Panc1 (cell line): ENCODE measurements at regions not wholly inside any gene's neighbourhood (a gene's known extent, or its start where the extent isn't known, plus 50 kb on each side); places are given as distances from the start of the nearest gene placed in this dataset.

Experiments
- ATAC-seq: fragments of 200-7000 bp; cut with Tn5 transposase; 2 replicates; pipeline ENCODE4 v1.9.1; 2020; ENCODE audit warnings: mild to moderate bottlenecking, moderate library complexity
- BruUV-seq: library from RNA; stranded (reverse); fragments of 400-500 nt; replicated peaks from 2 replicates; lab custom pipeline; 2021; lab: Mats Ljungman, UMichigan
- CTCF ChIA-PET: fragments of 300-600 bp; sonication (Branson Sonifier 250); formaldehyde crosslinking; loops from one replicate; lab custom pipeline; 2022; ENCODE audit warnings: antibody characterized with exemption; lab: Charles Lee
- POLR2A ChIA-PET: fragments of 300-600 bp; sonication (Branson Sonifier 250); formaldehyde crosslinking; loops from one replicate; lab custom pipeline; 2022; ENCODE audit warnings: antibody characterized with exemption; lab: Charles Lee
- DNase-seq: peaks from one replicate; pipeline ENCODE4 v3.0.0-alpha.2; 2010; ENCODE audit warnings: low read depth, low spot score
- H3K27ac ChIP-seq: 2 replicates; pipeline ENCODE4 v1.5.1; 2011; ENCODE audit warnings: mild to moderate bottlenecking, low read length, inconsistent platforms
- H3K27me3 ChIP-seq: fragments of 200-500 bp; sonication (Bioruptor generic); 2 replicates; pipeline ENCODE4 v1.6.0; 2014; ENCODE audit warnings: low read length, inconsistent platforms; ENCODE audit not compliant: control insufficient read depth, insufficient read depth
- H3K36me3 ChIP-seq: fragments of 200-500 bp; sonication (Bioruptor generic); 2 replicates; pipeline ENCODE4 v1.5.1; 2014; ENCODE audit warnings: inconsistent platforms, mild to moderate bottlenecking, low read length, moderate library complexity; ENCODE audit not compliant: control insufficient read depth, insufficient read depth
- H3K4me1 ChIP-seq: 2 replicates; pipeline ENCODE4 v1.5.1; 2011; ENCODE audit warnings: inconsistent platforms, mild to moderate bottlenecking, low read length, moderate library complexity; ENCODE audit not compliant: control insufficient read depth, insufficient read depth
- H3K4me3 ChIP-seq, 2 experiments: 2 replicates each; pipeline ENCODE4 v1.5.1; 2011 to 2012; ENCODE audit warnings: low read depth in 2 of 2, low read length in 2 of 2, mild to moderate bottlenecking in 2 of 2, inconsistent platforms in 1 of 2, moderate library complexity in 1 of 2
- H3K9me3 ChIP-seq: fragments of 200-500 bp; sonication (Bioruptor generic); 2 replicates; pipeline ENCODE4 v1.5.1; 2014; ENCODE audit warnings: low read depth, mild to moderate bottlenecking, inconsistent platforms, low read length, moderate library complexity; ENCODE audit not compliant: control insufficient read depth, insufficient read depth
- POLR2AphosphoS5 ChIP-seq: IDR thresholded peaks from 2 replicates; pipeline ENCODE4 v1.6.1; 2012; ENCODE audit warnings: mild to moderate bottlenecking, low read depth, low read length, moderate library complexity
- SIN3A ChIP-seq: IDR thresholded peaks from 2 replicates; pipeline ENCODE4 v1.6.1; 2012; ENCODE audit warnings: low read depth, mild to moderate bottlenecking, low read length, moderate library complexity, borderline replicate concordance; ENCODE audit not compliant: insufficient read depth
- TCF7L2 ChIP-seq: IDR thresholded peaks from 2 replicates; pipeline ENCODE4 v1.6.1; 2011; ENCODE audit warnings: mild to moderate bottlenecking, low read depth, low read length, inconsistent platforms
- in situ Hi-C: cut with HindIII; loops from 2 replicates; pipeline ENCODE4 v1.10.0; 2016; ENCODE audit warnings: low sequenced_read_pairs, low pct_unique_long_range_greater_than_20kb
- intact Hi-C: fragments of 100-400 bp; cut with micrococcal nuclease; formaldehyde crosslinking; loops from one replicate; pipeline ENCODE4 v1.10.0; 2022; ENCODE audit not compliant: unreplicated experiment
- TF ChIP-seq, protein P1 (sequence below), 2 experiments: IDR thresholded peaks; 2 replicates each; pipeline ENCODE4 v1.6.1; 2011 to 2012; ENCODE audit warnings: low read depth in 2 of 2, control low read depth in 1 of 2, low read length in 1 of 2, mild to moderate bottlenecking in 1 of 2, moderate library complexity in 1 of 2; ENCODE audit not compliant: insufficient read depth in 1 of 2
- TF ChIP-seq, protein P2 (sequence below): fragments of 450-650 bp; IDR thresholded peaks from 2 replicates; pipeline ENCODE4 v1.5.1; 2017; ENCODE audit warnings: mild to moderate bottlenecking

DNA sequence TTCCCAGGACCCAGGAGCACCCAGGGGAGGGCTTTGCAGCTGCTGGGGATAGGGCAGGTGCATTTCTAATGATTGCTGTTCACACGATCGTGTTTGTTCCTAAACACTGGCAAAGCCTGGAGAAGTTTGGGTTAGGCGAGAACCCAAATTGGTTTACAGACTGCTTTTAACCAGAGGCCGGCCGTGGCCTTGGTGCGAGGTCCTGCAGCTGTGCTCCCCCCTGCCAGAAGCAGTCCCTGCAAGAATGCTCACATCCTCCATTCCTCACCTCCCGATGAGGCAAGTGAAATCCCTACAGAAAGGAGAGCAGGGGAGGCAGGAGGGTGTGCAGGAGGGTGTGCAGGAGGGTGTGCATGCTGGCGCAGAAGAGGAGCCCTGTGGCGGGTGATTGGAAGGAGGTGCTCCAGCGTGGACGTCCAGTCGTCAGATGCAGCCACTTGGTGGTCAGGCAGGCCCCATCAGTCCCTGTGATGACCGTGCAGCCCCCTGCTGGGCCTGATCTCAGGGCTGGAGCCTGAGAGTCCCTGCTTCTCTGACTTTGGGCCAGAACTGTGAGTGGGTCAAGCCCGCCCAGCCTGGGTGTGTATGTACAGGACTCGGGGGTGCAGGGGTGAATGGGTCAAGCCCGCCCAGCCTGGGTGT, 55.7 kb upstream of the FRMD1 start:
- POLR2A ChIA-PET = no interaction called here
- BruUV-seq = no TSS peak
- no peaks in the 10 kb centered on the region for H3K36me3 ChIP-seq
- intact Hi-C loops (loop anchor here (5.0 kb wide), 2 partner anchors 72 to 227 kb away; no protein-coding TSS in a partner anchor), in situ Hi-C loops (no loop called here)
- H3K9me3 ChIP-seq = no peaks in the 10 kb centered on the region
- H3K4me1 ChIP-seq = peaks cover 7% of the 10 kb centered on the region
- TF ChIP-seq, protein P1, sequence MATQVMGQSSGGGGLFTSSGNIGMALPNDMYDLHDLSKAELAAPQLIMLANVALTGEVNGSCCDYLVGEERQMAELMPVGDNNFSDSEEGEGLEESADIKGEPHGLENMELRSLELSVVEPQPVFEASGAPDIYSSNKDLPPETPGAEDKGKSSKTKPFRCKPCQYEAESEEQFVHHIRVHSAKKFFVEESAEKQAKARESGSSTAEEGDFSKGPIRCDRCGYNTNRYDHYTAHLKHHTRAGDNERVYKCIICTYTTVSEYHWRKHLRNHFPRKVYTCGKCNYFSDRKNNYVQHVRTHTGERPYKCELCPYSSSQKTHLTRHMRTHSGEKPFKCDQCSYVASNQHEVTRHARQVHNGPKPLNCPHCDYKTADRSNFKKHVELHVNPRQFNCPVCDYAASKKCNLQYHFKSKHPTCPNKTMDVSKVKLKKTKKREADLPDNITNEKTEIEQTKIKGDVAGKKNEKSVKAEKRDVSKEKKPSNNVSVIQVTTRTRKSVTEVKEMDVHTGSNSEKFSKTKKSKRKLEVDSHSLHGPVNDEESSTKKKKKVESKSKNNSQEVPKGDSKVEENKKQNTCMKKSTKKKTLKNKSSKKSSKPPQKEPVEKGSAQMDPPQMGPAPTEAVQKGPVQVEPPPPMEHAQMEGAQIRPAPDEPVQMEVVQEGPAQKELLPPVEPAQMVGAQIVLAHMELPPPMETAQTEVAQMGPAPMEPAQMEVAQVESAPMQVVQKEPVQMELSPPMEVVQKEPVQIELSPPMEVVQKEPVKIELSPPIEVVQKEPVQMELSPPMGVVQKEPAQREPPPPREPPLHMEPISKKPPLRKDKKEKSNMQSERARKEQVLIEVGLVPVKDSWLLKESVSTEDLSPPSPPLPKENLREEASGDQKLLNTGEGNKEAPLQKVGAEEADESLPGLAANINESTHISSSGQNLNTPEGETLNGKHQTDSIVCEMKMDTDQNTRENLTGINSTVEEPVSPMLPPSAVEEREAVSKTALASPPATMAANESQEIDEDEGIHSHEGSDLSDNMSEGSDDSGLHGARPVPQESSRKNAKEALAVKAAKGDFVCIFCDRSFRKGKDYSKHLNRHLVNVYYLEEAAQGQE (IDR thresholded peaks at IDR 0.05; ENCODE audit: insufficient read depth in 1 of 2, low read depth in 2 of 2, low read length in 1 of 2) = no peak
- TF ChIP-seq POLR2AphosphoS5 (no peak), SIN3A (no peak), TCF7L2 (no peak)
- TF ChIP-seq, protein P2, sequence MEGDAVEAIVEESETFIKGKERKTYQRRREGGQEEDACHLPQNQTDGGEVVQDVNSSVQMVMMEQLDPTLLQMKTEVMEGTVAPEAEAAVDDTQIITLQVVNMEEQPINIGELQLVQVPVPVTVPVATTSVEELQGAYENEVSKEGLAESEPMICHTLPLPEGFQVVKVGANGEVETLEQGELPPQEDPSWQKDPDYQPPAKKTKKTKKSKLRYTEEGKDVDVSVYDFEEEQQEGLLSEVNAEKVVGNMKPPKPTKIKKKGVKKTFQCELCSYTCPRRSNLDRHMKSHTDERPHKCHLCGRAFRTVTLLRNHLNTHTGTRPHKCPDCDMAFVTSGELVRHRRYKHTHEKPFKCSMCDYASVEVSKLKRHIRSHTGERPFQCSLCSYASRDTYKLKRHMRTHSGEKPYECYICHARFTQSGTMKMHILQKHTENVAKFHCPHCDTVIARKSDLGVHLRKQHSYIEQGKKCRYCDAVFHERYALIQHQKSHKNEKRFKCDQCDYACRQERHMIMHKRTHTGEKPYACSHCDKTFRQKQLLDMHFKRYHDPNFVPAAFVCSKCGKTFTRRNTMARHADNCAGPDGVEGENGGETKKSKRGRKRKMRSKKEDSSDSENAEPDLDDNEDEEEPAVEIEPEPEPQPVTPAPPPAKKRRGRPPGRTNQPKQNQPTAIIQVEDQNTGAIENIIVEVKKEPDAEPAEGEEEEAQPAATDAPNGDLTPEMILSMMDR = no peak
- H3K27ac ChIP-seq = no peak overlapping the region
- CTCF ChIA-PET = interaction anchor here (1.0 kb wide), 1 partner anchor 67 kb away, joined by 3 read pairs; no protein-coding TSS in a partner anchor
- DNase-seq (no peak), ATAC-seq (no peak)
- no peak overlapping the region for H3K4me3 ChIP-seq
- no peaks in the 10 kb centered on the region for H3K27me3 ChIP-seq

DNA sequence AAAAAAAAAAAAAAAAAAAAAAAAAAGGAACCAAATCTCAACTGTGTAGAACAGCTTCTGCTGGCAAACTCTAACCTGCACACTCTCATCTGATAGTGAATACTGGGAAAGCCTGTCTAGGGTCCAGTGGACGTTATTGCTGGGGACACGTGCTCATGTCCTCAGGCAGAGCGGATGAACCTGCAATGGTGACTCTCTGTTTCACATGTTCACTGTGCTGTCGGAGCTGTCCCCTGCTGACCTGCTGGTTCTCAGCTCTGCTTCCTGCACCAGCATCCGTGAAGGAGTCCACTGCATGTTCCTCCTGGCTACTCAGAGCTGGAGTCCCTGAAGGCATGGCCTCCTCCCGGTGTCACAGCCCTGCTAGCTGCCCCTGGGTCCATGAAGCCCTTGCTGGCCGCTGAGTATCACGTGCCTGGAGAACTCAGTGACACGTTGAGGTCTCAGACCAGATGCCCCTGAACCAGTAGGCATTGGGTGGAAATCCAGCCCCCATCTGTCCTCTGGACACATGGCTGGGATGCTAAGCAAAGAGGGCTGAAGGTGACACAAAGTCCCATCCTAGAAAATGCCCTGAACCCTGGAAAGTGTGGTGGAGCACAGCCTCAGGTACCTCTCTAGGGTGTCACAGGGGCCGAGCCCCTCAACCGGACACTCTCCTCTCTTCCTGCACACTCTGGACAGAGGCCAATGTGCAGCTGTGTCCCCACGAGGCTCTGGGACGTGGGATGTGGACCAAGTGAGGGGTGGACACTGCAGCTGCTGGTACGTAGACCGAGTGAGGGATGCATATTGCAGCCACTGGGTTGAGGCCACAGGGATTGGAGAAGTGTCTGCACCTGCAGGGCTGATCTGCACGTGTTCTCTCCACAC, 54.9 kb upstream of the FRMD1 start:
- intact Hi-C loops = loop anchor here (5.0 kb wide), 2 partner anchors 72 to 227 kb away; no protein-coding TSS in a partner anchor
- CTCF ChIA-PET = interaction anchor here (0.8 to 1.2 kb wide), 4 partner anchors 66 to 227 kb away, joined by 3 to 7 read pairs (median 3); no protein-coding TSS in a partner anchor

More for the DNA sequence above, 54.9 kb upstream of the FRMD1 start:
- TF ChIP-seq SIN3A (no peak), POLR2AphosphoS5 (no peak), TCF7L2 (no peak)
- TF ChIP-seq, protein P2 = no peak
- TF ChIP-seq, protein P1 (IDR thresholded peaks at IDR 0.05; ENCODE audit: insufficient read depth in 1 of 2, low read depth in 2 of 2, low read length in 1 of 2) = no peak
- Histone ChIP-seq H3K4me1 (peaks cover 7% of the 10 kb centered on the region), H3K27ac (no peak overlapping the region), H3K4me3 (no peak overlapping the region), H3K9me3 (no peaks in the 10 kb centered on the region), H3K36me3 (no peaks in the 10 kb centered on the region), H3K27me3 (no peaks in the 10 kb centered on the region)
- in situ Hi-C loops = no loop called here
- ATAC-seq (no peak), DNase-seq (no peak)
- POLR2A ChIA-PET = no interaction called here
- no TSS peak for BruUV-seq
